CD4-positive, alpha-beta T cell treated with Interleukin-17A for 4 hours (primary cell): ENCODE measurements at regions not wholly inside any gene's neighbourhood (a gene's known extent, or its start where the extent isn't known, plus 50 kb on each side); places are given as distances from the start of the nearest gene placed in this dataset.

ENCODE experiments used
- DNase-seq: peaks from one replicate; pipeline ENCODE4 v3.0.0-alpha.2; 2020; ENCODE audit warnings: mixed read lengths

- no peak for DNase-seq
Observed at GRCh38 chr6:167711211-167711610, 115.5 kb upstream of the AFDN start.

- DNase-seq, result no peak
Observed at GRCh38 chr6:167711768-167712730, 114.7 kb upstream of the AFDN start.

GRCh38 chr6:167712731-167713475, 113.8 kb upstream of the AFDN start:
- DNase-seq, result no peak

GRCh38 chr6:167714152-167714551, 112.6 kb upstream of the AFDN start:
- no peak for DNase-seq

DNA sequence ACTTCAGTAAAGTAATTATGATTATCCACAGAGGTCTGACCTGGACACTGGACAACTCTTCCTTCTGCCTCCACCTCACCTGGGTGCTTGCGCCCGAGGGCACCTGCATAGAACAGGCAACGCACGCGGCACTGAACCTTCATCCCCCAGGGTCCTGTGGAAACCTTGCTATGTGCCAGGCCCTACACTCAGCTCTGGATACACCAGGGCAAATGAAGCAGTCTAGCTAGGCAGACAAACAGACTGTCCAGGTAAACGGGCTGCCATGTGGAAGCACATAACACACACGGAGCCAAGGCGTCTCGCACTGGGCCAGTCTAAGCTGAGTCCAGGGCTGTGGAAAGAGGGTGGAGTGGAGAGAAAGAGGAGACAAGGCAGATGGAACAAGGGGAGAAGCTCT, 109.3 kb upstream of the AFDN start:
- no peak for DNase-seq

- DNase-seq, result no peak
Observed at GRCh38 chr6:167717867-167718266, 108.8 kb upstream of the AFDN start.

GRCh38 chr6:167719920-167720319, 106.8 kb upstream of the AFDN start:
- DNase-seq, result no peak

GRCh38 chr6:167720456-167721285, 106.0 kb upstream of the AFDN start:
- DNase-seq, result no peak

DNA sequence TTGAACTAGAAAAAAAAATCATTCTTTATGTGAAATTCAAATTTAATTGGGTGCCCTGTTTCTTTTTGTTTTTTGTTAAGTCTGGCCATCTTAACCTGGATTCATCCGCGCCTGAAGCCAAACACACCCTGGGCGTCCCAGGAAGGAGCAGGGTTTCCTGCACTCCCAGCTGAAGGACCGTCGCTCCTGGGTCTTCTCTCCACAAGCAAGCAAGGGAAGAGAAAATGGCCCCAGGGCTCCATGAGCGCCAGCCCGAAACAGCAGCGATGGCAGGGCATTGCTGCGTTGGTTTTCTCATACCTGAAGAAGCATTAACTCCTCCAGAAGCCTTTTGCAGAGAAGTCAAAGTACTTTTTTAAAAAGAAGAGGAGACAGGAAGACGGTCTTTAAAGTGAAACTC, 105.4 kb upstream of the AFDN start:
- no peak for DNase-seq

- no peak for DNase-seq
Observed at GRCh38 chr6:167722634-167723309, 103.9 kb upstream of the AFDN start.

DNA sequence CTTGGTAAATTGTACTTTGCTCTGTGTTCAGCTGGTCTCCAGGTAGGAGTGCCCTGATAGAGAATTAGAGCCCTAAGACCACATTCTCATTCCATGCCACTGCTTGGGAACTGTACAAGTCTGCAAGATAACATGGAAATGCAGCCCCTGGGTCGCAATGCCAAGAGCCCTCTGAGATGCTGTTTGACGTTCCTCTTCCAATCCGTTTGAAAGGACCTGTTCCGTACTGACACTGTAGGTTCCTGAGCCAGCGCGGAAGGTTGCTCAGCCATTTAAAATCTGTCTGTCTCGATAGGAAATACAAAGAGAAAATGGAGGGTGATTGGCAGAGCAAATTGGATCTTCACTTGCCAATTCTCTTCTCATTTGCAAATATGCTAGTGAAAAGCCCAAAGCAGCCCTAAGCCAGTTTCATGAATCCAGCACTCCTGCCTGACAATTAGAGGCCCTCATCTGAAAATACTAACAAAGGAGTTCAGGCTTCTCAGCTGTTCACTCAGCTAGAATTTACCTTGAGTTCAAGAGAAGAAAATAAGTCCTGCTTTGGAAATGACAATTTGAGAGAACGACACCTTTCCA, 100.6 kb upstream of the AFDN start:
- DNase-seq, result no peak

- no peak for DNase-seq
Observed at GRCh38 chr6:167730441-167730840, 96.3 kb upstream of the AFDN start.

DNA sequence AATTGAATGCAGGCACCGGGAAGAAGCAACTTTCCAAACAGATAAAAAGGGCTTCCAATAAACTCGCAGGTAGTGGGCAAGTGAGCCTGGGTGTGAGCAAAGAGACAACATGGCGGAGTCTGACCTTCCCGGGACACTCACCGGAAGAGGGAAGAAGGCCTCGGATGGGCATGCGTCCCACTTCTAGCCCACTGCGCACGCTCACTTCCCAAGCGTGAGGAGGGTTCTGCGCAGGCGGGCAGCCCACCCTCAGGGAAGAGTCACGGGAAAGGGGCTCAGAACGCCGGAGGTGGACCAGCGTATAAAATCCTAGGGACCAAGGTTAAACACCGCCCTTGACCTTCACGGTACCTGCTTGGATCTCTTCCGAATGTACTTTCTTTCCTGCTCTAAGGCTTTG, 95.5 kb upstream of the AFDN start:
- DNase-seq, result no peak

- DNase-seq, result no peak
Observed at GRCh38 chr6:167731731-167732422, 94.8 kb upstream of the AFDN start.

DNA sequence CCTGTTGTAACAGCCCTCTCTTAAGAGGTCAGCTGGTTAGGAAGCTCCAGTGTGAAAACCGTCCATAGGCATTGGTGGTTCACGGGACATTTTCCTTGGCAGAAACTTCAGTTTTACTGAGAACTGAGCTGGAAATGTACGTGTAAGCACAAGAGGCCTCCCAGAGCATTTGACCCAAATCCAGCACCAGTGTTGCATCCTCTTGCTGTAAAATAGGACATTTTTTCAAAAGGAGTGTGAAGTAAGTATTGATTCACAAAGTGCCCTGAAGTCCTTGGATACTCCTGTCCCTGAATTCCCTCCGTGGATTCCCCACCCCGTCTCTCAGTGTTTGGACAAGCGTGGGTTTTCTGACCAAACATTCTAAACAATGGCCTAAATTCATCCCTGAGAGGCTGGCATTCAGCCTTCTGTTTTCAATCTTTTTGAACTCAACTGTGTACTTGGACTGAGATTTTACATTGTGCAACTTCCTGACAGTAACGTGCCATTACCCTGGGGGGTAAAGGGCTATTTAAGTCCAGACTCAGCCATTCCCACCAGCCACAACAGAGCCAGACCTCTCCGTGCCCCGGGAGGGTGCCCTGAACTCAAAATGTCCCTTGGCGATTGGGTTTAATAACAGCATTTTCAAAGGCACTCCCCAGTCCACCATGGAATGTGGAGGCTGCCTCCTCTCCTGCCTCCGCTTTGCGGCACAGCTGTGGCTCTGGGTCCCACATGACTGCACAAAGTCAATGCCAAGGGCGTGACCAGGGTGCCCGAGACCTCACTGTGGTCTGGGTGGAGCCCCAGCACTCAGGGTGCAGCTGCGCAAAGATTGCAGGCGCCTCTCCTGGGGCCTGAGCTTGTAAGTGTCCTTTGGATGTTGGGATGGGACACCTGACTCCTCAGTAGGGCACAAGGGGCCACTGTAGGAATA, 92.7 kb upstream of the AFDN start:
- no peak for DNase-seq

- no peak for DNase-seq
Observed at GRCh38 chr6:167734662-167735083, 92.0 kb upstream of the AFDN start.

DNA sequence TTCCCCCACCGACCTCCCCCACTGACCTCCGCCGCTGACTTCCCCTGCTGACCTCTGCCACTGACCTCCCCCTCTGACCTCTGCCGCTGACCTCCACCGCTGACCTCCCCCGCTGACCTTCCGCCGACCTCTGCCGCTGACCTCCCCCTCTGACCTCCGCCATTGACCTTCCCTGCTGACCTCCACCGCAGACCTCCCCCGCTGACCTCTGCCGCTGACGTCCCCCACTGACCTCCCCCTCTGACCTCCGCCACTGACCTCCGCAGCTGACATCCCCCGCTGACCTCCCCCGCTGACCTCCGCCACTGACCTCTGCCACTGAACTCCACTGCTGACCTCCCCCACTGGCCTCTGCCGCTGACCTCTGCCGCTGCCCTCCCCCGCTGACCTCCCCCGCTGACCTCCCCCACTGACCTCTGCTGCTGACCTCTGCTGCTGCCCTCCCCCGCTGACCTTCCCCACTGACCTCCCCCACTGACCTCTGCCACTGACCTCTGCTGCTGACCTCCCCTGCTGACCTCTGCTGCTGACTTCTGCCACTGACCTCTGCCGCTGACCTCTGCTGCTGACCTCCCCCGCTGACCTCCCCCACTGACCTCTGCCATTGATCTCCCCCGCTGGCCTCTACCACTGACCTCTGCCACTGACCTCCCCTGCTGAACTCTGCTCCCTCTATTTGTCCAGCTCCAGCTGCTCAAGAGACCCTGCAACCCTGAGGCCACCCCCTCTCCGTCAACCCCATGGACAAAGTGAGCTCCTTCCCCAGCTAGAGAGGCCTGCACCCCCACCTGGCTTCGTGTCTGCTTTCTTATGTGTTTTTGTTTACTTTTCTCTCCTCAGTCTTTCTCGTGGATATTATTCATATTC, 91.4 kb upstream of the AFDN start:
- no peak for DNase-seq

DNA sequence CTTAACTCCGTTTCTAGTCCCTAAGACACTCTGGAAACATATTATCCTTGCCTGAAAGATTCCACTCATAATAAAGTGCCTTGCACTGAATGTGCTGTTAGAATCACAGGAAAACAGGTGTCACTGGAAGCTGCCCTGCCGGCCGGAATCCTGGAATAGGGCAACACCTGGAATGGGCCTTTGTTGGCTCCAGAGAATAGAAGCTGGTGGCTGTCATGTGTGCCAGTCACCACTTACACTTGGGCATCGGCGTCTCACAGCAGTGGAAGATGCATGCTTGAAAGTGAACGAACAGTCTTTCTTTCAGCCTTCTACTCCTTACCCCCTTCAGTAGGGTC, 90.8 kb upstream of the AFDN start:
- DNase-seq, result no peak

GRCh38 chr6:167736486-167737204, 90.1 kb upstream of the AFDN start:
- no peak for DNase-seq
